ENCODE measurements at regions not wholly inside any gene's neighbourhood (a gene's known extent, or its start where the extent isn't known, plus 50 kb on each side); places are given as distances from the start of the nearest gene placed in this dataset.

- no peak for DNase-seq (ENCODE audit: low read depth, low spot score)
Measured at GRCh38 chr2:176468457-176469113, 199.3 kb downstream of the MTX2 start.

GRCh38 chr2:176470713-176471112, 201.5 kb downstream of the MTX2 start:
- no peak for DNase-seq (ENCODE audit: low read depth, low spot score)

- DNase-seq (ENCODE audit: low read depth, low spot score) = no peak
Measured at GRCh38 chr2:176471949-176472348, 202.7 kb downstream of the MTX2 start.

DNA sequence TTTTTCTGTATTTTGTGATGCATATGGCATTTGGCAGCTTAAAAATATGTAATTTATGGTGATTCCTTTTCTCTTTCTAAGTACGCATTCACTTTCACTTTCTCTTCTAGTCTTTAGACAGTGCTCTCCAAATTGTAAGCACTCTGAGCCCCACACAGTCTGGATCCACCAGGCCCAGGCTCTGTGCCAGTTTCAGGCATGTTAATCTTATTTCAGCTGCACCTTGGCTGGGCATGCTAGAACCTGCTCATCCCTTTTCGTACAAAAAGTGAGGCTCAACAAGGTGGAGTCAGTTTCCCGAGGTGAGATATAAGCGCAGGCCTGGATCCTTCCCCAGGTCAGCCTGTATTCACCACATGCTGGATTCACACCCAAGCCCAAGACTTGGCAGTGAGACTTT, 203.9 kb downstream of the MTX2 start:
- DNase-seq (ENCODE audit: low read depth, low spot score) = no peak

- DNase-seq (ENCODE audit: low read depth, low spot score) = no peak
Measured at GRCh38 chr2:176473851-176474250, 204.6 kb downstream of the MTX2 start.

- DNase-seq (ENCODE audit: low read depth, low spot score) = no peak
Measured at GRCh38 chr2:176477336-176477735, 208.1 kb downstream of the MTX2 start.

DNA sequence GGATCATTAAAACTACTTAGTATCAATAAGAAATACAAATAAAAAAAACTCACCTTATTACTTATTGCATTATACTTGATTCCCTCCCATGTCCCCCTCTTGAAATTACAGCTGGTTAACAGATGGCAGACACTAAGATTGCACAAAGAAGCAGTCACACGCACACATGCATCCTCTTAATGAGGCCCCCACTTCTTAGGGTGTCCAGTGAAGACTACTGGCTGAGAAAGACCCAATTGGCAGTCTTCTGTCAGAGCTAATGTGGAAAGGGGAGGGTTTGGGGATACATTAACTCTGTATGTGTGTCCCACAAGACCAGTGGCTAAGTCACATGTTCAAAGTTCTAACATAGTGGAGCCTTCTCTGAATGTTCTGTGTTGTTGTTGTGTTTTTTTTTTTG, 210.7 kb downstream of the MTX2 start:
- DNase-seq (ENCODE audit: low read depth, low spot score) = no peak

DNA sequence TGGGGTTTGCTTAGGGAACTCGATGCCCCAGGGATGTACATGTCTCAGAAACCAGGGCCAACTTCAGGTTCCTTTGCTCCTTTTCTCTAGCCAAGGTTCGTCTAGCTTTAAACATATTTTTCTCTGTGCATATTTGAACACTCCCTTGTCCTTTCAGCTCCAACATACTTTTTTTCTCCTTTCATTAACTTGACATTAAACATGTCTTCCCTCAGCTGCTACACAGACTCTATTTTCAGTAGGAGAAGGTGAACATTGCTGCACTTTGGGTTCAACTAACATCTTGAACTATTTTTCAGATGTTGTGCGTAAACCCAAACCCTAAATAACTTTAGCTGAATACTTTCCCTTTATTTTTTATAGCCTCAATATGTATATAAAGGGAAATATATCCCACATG, 212.9 kb downstream of the MTX2 start:
- DNase-seq (ENCODE audit: low read depth, low spot score) = no peak

DNA sequence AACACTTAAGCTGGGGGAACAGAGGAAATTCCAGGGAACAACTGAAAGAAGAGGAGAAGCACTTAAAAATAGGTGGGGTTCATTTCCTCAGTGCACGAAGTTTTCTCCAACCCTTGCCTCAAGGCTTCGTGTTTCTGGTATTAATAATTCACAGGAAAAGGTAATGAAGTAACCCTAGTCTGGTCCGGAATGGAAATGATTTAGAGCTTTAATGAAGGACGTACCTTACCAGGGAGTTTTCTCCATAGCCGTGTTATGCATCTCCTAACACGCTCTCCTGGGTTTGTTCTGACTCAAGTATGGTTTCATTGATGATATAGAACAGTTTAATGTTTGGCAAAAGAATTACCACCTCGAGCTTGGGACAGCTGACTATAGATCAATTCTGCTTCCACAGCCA, 214.2 kb downstream of the MTX2 start:
- no peak for DNase-seq (ENCODE audit: low read depth, low spot score)

DNA sequence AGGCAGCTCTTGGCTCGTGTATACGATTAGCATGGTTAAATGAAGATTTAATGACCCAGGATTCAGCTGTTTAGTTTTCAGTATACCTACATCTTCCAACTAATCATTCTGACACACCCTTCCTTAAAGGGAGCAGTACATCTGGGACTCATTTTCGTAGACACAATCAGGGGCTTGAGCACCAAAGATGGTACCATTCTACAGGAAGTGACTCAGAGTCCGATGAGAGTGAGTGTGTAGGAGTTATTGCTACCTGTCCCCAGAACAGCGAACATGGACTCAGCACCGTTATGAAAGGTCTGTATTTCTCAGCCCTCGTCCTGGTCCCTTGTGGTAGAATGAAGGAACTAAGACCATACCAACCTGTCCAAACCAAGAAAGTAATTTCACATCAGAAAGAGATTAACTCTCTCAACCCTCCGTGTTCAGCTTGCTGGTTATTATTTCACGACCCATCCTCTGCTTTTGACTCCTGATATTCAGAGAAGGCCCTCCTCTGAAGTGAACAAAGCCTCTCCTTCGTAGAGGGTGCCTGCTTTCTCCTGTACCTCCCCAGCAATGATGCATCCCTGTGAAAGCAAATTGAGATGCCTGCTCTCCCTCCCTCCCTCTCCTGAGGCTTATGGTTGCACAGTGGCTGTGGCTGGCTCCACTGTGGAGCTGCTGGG, 214.8 kb downstream of the MTX2 start:
- DNase-seq (ENCODE audit: low read depth, low spot score) = no peak

GRCh38 chr2:176484838-176485237, 215.6 kb downstream of the MTX2 start:
- DNase-seq (ENCODE audit: low read depth, low spot score) = no peak

- no peak for DNase-seq (ENCODE audit: low read depth, low spot score)
Measured at GRCh38 chr2:176488431-176488830, 219.2 kb downstream of the MTX2 start.

- DNase-seq (ENCODE audit: low read depth, low spot score) = no peak
Measured at GRCh38 chr2:176490061-176490861, 221.0 kb downstream of the MTX2 start.

DNA sequence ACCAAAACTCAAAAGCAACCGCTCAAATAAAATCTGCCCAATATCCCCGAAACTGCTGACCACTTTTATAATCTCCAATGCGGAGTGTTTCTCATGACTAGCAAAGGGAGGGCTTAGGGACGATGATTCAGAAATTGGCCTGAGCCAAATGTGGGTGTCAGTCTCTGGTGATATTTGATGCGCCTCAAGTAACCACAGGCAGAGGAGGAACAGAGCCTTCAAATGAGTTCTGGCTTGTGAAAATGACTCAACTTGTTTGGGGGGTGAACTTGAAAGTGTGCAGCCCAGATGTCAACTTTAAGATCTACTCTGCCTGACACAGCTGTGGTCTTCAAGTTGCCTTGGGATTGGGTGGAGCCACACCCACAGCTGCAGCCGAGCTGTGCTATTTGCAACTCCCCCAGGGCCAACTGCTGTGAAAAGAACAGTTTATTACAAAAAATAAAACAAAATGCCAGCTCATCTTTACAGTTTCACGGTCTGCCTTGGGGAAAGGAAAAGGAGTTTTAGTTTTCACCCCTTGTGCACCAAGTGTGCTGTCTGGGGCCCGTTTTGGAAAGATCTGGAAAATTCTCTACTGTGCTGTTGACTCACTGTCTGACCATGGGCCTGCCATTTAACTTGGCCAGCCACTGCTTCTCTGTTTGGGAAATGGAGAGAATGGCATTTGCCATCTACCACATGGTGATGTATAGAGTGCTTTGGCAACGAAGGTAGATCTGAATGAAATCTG, 222.1 kb downstream of the MTX2 start:
- DNase-seq (ENCODE audit: low read depth, low spot score) = peak; percentile 84

DNA sequence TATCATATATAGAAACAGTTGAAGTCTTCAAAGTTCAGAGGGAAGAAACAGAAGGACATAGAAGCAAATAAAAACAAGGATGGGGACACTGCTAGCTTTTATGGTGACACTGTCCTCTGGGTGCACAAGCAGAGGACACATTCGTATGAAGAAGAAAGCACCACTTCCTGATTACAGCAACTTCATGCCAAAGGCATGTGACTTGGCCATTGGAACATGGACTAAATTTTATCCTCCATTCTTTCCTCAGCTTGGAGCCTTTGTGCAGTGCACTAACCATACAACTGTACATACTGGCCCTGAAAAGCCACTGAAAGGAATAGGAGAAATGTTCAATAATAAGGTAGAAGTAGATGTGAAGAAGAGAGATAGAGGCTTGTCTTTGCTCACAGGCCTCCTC, 223.3 kb downstream of the MTX2 start:
- no peak for DNase-seq (ENCODE audit: low read depth, low spot score)

- no peak for DNase-seq (ENCODE audit: low read depth, low spot score)
Measured at GRCh38 chr2:176493226-176493825, 224.1 kb downstream of the MTX2 start.

- DNase-seq (ENCODE audit: low read depth, low spot score) = no peak
Measured at GRCh38 chr2:176493909-176494308, 224.7 kb downstream of the MTX2 start.

- no peak for DNase-seq (ENCODE audit: low read depth, low spot score)
Measured at GRCh38 chr2:176494949-176495353, 225.7 kb downstream of the MTX2 start.

- no peak for DNase-seq (ENCODE audit: low read depth, low spot score)
Measured at GRCh38 chr2:176495826-176496225, 226.6 kb downstream of the MTX2 start.

DNA sequence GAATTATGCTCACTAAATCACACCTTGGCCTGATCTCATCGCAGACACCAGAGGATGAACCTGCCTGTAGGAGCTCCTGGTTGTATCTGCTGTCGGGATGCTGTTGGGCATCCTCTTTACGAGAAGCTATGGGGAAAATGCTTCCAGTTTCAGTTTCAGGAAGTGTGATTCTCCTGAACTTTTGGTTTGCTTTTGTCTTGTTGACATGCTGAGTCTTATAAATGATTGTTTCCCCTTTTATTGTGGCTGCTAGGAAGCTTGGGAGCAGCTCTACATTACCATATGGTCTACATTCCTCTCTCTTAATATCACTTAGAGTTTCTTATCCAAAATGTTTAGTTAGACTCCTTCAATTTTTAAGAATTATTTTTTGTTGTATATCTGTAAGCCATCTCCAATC, 227.5 kb downstream of the MTX2 start:
- no peak for DNase-seq (ENCODE audit: low read depth, low spot score)

DNA sequence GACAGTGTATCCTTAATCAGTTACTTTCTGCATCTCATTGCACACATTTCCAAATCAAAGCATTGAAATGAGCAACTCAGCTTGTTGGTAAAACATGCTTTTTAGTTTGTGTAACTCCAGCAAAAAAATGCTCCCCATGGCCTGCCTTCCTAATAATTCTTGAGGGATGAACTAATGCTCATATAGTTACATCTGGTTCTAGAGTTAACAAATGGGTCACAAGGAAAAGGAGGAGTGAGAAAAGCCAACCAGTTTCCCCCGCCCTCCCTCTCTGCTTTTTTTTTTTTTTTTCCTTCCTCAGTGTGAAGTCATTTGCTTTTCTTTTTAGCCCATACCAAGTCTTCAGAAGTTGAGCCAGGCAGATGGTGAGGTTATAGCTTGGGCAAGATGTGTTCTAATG, 231.7 kb downstream of the MTX2 start:
- no peak for DNase-seq (ENCODE audit: low read depth, low spot score)

GRCh38 chr2:176501617-176502016, 232.4 kb downstream of the MTX2 start:
- no peak for DNase-seq (ENCODE audit: low read depth, low spot score)

Data from smooth muscle cell of the brain vasculature (primary cell).